ENCODE measurements at regions not wholly inside any gene's neighbourhood (a gene's known extent, or its start where the extent isn't known, plus 50 kb on each side); places are given as distances from the start of the nearest gene placed in this dataset.
A peak's percentile ranks its signal among the peaks of the same experiment; 100 is the strongest.

- Histone ChIP-seq H3K9me3 (replicated peaks in 1 of 3) (no peaks in the 10 kb centered on the region), H3K4me3 (no peak overlapping the region), H3K27ac (no peak overlapping the region), H3K36me3 (replicated peaks in 1 of 2) (no peaks in the 10 kb centered on the region), H3K4me1 (replicated peaks in 1 of 2) (no peaks in the 10 kb centered on the region), H3K27me3 (no peaks in the 10 kb centered on the region)
- intact Hi-C loops (cut with DNase I): no loop called here
- TF ChIP-seq POLR2A (IDR thresholded peaks at IDR 0.05) (no peak), CTCF (IDR thresholded peaks at IDR 0.05) (no peak)
- 73 to 85% (median 74%) methylated on average over 4 of the region's 4 CpGs for WGBS, 4 donors
- peak in 1 of 7 donors; percentile 1 for DNase-seq
Observed at GRCh38 chr9:118896324-118897000, 472.8 kb downstream of the BRINP1 start.

GRCh38 chr9:118918180-118918579, 451.1 kb downstream of the BRINP1 start:
- Histone ChIP-seq H3K9me3 (replicated peaks in 1 of 3) (no peaks in the 10 kb centered on the region), H3K27ac (no peak overlapping the region), H3K4me1 (replicated peaks in 1 of 2) (no peaks in the 10 kb centered on the region), H3K4me3 (no peak overlapping the region), H3K36me3 (replicated peaks in 1 of 2) (no peaks in the 10 kb centered on the region), H3K27me3 (no peaks in the 10 kb centered on the region)
- intact Hi-C loops (cut with DNase I): no loop called here
- no peak for TF ChIP-seq CTCF (IDR thresholded peaks at IDR 0.05)
- TF ChIP-seq POLR2A (IDR thresholded peaks at IDR 0.05): no peak
- no peak for DNase-seq

- Histone ChIP-seq H3K9me3 (replicated peaks in 1 of 3) (no peaks in the 10 kb centered on the region), H3K36me3 (replicated peaks in 1 of 2) (no peaks in the 10 kb centered on the region), H3K27ac (no peak overlapping the region), H3K27me3 (no peaks in the 10 kb centered on the region), H3K4me1 (replicated peaks in 1 of 2) (no peaks in the 10 kb centered on the region), H3K4me3 (no peak overlapping the region)
- no peak for TF ChIP-seq POLR2A (IDR thresholded peaks at IDR 0.05)
- TF ChIP-seq CTCF (IDR thresholded peaks at IDR 0.05): no peak
- intact Hi-C loops (cut with DNase I): no loop called here
- no peak for DNase-seq
- 25 to 32% (median 29%) methylated on average over 2 of the region's 2 CpGs for WGBS, 4 donors
Observed at GRCh38 chr9:118928722-118929121, 440.5 kb downstream of the BRINP1 start.

GRCh38 chr9:118929287-118929686, 439.9 kb downstream of the BRINP1 start:
- TF ChIP-seq CTCF (IDR thresholded peaks at IDR 0.05) (no peak), POLR2A (IDR thresholded peaks at IDR 0.05) (no peak)
- Histone ChIP-seq H3K27me3 (no peaks in the 10 kb centered on the region), H3K27ac (no peak overlapping the region), H3K36me3 (replicated peaks in 1 of 2) (no peaks in the 10 kb centered on the region), H3K4me1 (replicated peaks in 1 of 2) (no peaks in the 10 kb centered on the region), H3K9me3 (replicated peaks in 1 of 3) (no peaks in the 10 kb centered on the region), H3K4me3 (no peak overlapping the region)
- intact Hi-C loops (cut with DNase I): no loop called here
- DNase-seq: no peak
- WGBS, 4 donors: 79 to 82% (median 80%) methylated on average over 2 of the region's 2 CpGs

Measured in adrenal gland (tissue), 9 donors.